NOMO-1 (cell line): ENCODE measurements at regions not wholly inside any gene's neighbourhood (a gene's known extent, or its start where the extent isn't known, plus 50 kb on each side); places are given as distances from the start of the nearest gene placed in this dataset.

Experiments
- DNase-seq, 2 experiments: peaks; one replicate each; lab custom pipeline; 2025; ENCODE audit not compliant: unreplicated experiment in 2 of 2; lab: John Stamatoyannopoulos, UW

DNA sequence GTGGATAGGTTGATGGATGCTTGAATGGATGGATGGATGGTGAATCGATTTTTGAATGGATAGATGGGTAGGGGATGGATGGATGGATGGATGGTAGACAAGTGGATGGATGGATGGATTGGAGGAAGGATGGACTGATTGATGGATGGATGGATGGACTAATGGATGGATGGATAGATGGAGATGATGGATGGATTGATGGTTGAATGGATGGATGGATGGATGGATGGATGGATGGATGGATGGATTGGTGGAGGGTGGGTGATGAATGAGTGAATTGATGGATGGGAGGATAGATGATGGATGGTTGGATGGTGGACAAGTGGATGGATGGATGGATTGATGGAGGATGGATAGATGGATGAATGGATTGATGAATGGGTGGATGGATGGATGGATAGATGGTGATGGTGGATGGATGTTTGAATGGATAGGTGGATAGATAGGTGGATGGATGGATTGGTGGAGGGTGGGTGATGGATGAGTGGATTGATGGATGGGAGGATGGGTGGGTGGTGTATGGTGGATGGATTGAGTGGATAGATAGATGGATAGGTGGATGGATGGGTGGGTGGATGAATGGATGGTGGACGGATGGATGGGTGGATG is 1140.9 kb downstream of the BRD1 start:
- no peak for DNase-seq

DNA sequence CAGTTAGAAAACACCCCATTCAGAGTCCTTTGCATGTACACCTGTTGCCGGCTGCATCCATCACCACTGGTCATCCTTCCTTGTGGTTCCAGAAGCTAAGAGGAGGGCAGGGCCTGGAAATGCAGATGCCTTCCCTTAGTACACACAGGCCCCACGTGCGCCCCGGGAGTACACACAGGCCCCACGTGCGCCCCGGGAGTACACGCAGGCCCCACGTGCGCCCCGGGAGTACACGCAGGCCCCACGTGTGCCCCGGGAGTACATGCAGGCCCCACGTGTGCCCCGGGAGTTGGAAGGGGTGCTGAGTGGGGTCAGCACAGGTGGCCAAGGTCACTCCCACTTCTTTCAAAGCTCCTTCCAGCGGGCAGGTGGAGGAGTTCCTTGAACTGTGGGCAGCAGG is 1141.9 kb downstream of the BRD1 start:
- DNase-seq = no peak

DNA sequence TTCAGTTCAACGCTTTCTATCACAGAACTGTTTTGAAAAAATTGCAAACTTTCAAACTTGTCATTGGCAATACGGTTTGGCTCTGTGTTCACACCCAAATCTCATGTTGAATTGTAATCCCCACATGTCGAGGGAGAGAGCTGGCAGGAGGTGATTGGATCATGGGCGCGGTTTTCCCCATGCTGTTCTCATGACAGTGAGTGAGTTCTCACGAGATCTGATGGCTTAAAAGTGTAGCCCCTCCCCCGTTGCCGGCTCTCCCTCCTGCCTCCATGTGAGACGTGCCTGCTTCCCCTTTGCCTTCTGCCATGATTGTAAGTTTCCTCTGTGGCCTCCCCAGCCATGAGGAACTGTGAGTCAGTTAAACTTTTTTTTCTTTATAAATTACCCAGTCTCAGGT is 1144.0 kb downstream of the BRD1 start:
- DNase-seq = no peak

- DNase-seq = no peak
Measured at GRCh38 chr22:48682504-48682903, 1145.2 kb downstream of the BRD1 start.

DNA sequence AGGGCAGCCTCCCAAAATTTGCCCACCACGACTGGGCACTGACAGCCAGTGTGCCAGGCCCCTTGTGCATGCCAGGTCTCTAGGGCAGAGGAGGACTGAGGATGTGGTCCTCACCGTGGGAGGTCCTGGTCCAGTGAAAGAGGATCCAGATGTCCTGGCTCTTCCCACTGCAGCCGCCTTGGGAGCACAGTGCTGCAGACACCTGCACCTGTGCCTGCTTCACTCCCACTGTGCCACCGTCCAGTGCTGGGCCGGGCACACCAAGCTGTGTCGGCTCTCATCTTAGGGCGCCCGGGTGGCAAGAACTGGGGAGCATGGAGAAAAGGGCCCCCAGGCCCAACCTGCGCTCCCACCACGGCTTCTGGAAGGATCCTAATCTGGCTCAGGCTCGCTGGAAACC is 1147.1 kb downstream of the BRD1 start:
- no peak for DNase-seq

DNA sequence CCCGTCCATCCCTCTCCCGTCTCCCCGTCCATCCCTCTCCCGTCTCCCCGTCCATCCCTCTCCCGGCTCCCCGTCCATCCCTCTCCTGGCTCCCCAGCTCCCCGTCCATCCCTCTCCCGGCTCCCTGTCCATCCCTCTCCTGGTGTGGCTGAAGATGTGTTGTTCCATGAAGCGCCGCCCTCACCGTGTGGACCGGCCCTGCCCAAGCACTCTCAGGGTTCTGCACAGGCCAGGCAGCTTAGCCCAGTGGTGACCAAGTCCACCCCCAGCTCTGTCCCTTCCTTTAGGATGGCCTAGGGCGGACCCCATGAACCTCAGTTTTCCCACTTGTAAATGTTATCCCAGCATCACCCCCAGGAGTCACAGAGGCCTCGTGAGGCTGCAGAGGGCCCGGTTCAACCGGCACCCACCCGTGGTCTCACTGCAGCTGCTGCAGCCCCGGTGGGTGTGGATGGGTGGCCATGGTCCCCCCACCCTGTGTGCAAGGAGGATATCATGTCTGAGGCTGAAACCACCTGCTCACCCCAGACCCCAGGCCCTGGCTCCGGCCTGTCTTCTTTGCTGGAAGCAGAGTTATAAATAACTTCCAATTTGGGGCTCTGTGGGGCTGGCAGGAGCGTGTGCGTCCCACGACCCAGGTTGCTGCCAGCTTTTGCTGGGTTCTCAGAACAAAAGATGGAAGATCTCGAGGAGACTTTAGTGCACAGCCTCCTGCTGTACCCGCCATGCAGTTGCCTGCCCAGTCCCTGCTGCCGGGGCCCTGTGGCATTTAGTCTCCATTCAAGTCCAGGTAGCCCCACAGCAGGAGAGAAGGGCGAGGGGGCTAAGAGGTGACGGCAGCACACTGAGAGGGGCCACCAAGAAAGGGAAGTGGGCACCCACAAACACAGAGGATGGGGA is 1147.8 kb downstream of the BRD1 start:
- DNase-seq = no peak

GRCh38 chr22:48678171-48679135 is 1149.2 kb downstream of the BRD1 start:
- DNase-seq = no peak

GRCh38 chr22:48677621-48678020 is 1150.1 kb downstream of the BRD1 start:
- DNase-seq = no peak

DNA sequence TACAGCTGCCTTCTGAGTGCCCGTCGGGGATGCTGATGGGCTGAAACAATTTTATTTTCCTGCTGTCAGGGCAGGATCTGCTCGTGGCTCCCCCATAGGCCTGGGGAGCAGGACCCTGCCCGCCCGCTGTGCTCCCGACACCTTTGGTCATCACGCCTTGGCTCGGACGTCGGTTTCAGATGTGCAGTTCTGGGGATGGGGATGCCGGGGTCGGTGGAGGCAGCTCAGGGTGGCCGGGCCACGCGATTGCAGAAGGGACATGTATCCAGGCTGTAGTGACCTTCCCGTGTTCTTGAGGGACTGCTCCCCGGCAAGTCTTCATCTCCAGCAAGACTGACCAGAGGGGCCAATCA is 1150.5 kb downstream of the BRD1 start:
- DNase-seq = no peak

DNA sequence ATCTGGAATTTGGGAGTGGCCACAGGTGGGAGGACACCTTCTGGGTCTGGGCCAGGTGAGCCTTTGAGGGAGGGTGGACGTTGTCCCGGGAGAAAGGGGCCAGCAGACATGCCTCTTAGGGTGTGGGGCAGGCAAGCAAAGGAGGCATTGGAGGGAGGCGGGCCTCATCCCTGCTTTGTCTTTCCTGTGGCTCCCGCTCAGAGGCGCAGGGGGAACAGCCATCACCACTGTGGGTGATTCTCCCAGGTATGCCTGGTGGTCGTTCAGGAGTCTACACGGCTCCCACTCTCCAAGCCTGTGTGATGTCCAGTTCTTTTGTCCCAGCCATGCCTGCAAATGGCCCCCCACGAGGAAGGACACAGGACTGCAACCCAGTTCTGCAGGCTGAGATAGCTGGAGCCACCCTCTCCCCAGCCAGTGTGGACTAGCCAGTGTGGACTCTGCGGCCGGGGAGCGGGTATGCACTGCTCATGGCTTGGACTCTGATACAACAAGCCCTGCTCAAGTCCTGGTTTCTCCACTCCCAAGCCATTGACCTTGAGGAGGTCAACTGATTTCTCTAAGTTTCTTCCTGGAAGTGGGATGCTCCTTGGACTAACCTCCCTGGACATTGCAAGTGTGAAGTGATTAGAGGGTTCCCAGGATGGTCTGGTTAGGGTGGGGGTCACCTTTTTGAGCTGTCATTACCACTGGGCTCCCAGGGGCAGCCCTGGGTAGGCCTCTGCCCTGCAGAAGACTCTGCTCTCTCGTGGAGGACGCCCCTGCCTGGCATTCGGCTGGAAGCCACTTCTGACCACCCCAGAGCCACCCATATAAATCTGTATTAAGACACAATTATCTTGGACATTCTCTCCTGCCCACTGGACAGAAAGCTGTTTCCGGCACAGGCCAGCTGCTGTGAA is 1151.2 kb downstream of the BRD1 start:
- DNase-seq = no peak

GRCh38 chr22:48675830-48676145 is 1151.9 kb downstream of the BRD1 start:
- no peak for DNase-seq

- no peak for DNase-seq
Measured at GRCh38 chr22:48675141-48675829, 1152.4 kb downstream of the BRD1 start.

DNA sequence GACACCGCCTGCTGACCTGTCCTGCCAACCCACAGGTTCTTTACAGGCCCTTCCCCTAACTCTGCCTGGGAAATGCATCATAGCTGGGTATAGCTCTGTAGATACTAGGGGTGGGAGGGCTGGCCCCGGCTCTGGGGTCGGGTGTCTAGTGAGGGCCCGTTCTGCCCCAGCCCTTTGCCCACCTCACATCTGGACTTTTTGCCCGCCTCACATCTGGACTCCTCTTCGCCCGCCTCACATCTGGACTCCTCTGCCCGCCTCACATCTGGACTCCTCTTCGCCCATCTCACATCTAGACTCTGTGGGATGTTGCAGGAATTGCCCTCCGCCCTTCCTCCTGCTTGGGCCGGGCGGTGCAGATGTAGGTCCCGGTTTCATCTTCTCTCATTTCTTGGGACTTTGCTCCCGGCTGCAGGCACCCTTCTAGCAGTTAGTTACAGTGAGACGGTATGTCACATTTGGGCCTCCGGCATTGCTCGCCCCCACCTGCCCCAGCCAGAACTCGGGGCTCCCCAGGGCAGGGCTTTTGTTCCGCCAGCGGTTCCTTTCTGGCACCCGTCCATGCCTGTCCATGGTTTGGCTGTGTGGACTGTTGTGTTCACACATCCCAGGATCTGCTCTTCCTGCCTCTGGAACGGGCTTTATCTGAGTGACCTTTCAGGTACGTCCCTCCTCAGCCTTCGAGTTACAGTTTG is 1153.7 kb downstream of the BRD1 start:
- no peak for DNase-seq

- no peak for DNase-seq
Measured at GRCh38 chr22:48672387-48672786, 1155.3 kb downstream of the BRD1 start.

DNA sequence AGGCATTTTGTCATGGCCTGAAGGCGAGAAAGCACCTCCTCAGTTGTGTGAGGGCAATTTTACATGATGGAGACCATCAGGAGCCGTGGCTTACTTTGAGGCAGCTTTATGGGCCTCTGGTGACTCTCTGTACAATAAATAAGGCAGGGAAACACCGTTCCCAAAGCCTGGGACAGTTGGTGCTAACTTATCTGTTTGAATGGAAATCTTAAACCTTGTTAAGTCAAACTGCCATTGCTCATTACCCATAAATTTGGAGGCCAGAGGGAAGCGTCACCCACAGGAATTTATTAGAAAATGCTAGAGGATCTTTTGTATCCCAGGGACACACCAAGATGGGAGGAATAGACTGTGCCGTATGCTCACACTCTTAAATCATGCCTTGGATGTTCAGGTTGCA is 1156.9 kb downstream of the BRD1 start:
- no peak for DNase-seq

DNA sequence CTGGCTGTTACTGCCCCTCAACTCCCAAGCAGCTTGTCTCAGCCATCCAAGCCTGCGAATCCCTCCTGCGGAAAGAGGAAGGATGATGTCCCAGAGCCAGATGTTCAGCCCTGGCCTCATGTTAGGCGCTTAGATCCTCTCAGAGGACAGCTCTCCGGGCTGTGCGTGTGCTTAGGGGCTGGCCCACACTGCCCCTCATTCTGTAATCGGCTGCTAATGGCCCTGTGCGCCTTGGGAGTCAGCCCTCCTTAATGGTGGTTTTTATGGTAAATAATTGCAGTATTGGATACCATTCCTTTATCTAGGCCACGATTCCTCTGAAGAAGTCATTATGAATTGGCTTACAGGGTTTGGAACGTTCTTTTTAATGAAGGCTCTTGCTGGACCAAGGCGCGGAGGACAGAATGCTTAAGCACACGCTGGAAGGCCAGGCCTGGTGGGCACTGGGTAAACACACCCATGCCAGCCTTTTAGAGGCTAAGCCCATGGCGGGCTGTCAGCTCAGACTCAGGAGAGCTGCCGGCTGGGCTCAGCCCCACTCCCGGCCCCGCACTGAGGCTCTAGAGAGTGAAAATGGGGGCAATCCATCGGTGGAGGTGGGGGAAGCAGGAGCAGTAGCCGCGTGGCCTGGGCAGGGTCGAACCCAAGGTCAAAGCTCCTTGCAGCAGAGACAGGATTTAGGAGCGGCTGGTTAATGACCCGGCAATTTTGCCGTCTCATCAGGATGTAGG is 1157.5 kb downstream of the BRD1 start:
- no peak for DNase-seq

DNA sequence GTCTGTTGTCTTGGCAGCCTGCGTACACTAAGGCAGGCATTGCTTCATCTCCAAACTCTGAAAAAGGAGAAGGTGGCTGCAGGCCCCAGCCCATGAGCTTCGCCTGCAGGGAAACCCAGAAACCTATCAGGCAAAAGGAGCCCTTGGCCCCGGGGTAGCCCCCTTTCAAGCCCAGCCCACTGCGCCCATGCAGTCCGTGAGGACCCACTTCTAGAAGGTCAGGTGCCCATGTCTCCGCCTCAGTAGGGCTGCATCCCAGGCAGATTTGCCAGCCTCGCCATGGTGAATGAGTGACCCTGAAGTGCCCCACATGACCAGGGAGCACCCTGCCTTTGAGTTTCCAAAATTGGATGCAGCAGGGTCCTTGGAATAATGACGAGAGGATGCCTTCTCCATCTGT is 1158.4 kb downstream of the BRD1 start:
- DNase-seq = no peak

- DNase-seq = no peak
Measured at GRCh38 chr22:48667289-48667688, 1160.4 kb downstream of the BRD1 start.

DNA sequence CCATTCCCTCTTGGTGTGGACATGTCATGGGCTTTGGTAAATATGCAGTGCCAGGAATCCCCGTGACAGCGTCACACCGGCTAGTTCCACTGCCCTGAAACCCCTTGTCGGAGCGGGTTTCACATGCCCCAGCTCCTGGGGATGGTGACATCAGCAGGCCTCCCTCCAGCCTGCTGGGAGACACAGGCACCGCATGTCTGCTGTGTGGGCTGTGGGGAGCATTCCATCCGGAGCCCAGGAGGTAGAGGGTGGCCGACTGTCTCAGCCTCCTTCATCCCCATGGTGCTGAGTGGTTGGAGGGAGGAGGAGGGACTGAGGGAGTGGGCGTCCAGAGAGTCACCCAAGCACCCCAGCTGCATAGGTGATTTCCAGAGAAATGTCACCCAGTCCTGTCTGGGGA is 1161.1 kb downstream of the BRD1 start:
- no peak for DNase-seq
